ENCODE measurements at regions not wholly inside any gene's neighbourhood (a gene's known extent, or its start where the extent isn't known, plus 50 kb on each side); places are given as distances from the start of the nearest gene placed in this dataset.

GRCh38 chr1:214980921-214981320, 101.6 kb upstream of the KCNK2 start:
- TF ChIP-seq USF1 (IDR thresholded peaks at IDR 0.05) (no peak), TCF12 (IDR thresholded peaks at IDR 0.05; ENCODE audit: low read depth) (no peak), EGR1 (IDR thresholded peaks at IDR 0.05) (no peak), REST (IDR thresholded peaks at IDR 0.05; ENCODE audit: low read depth) (no peak), RAD21 (IDR thresholded peaks at IDR 0.05; ENCODE audit: low read depth) (no peak), FOXM1 (IDR thresholded peaks at IDR 0.05; ENCODE audit: borderline replicate concordance, low read depth) (no peak), NFIC (IDR thresholded peaks at IDR 0.05) (no peak), CEBPB (IDR thresholded peaks at IDR 0.05) (no peak), MAX (IDR thresholded peaks at IDR 0.05) (no peak), EP300 (IDR thresholded peaks at IDR 0.05; ENCODE audit: borderline replicate concordance) (no peak)

- TF ChIP-seq EP300 (IDR thresholded peaks at IDR 0.05; ENCODE audit: borderline replicate concordance) (no peak), CEBPB (IDR thresholded peaks at IDR 0.05) (no peak), ZBTB7A (IDR thresholded peaks at IDR 0.05; ENCODE audit: low read depth) (no peak), MAX (IDR thresholded peaks at IDR 0.05) (no peak), YY1 (IDR thresholded peaks at IDR 0.05; ENCODE audit: low read depth) (no peak), CREB1 (IDR thresholded peaks at IDR 0.05; ENCODE audit: low read depth) (no peak), RAD21 (IDR thresholded peaks at IDR 0.05; ENCODE audit: low read depth) (no peak), TEAD4 (IDR thresholded peaks at IDR 0.05) (no peak), EGR1 (IDR thresholded peaks at IDR 0.05) (no peak), TCF12 (IDR thresholded peaks at IDR 0.05; ENCODE audit: low read depth) (no peak), TAF1 (IDR thresholded peaks at IDR 0.05; ENCODE audit: low read depth) (no peak), FOXM1 (IDR thresholded peaks at IDR 0.05; ENCODE audit: borderline replicate concordance, low read depth) (no peak), NFIC (IDR thresholded peaks at IDR 0.05) (no peak), USF1 (IDR thresholded peaks at IDR 0.05) (no peak), REST (IDR thresholded peaks at IDR 0.05; ENCODE audit: low read depth) (no peak)
Observed at GRCh38 chr1:214983126-214983869, 99.2 kb upstream of the KCNK2 start.

GRCh38 chr1:214989341-214989740, 93.2 kb upstream of the KCNK2 start:
- TF ChIP-seq TAF1 (IDR thresholded peaks at IDR 0.05; ENCODE audit: low read depth) (no peak), EGR1 (IDR thresholded peaks at IDR 0.05) (no peak), CREB1 (IDR thresholded peaks at IDR 0.05; ENCODE audit: low read depth) (no peak), TEAD4 (IDR thresholded peaks at IDR 0.05) (no peak), YY1 (IDR thresholded peaks at IDR 0.05; ENCODE audit: low read depth) (no peak), RAD21 (IDR thresholded peaks at IDR 0.05; ENCODE audit: low read depth) (no peak), ZBTB7A (IDR thresholded peaks at IDR 0.05; ENCODE audit: low read depth) (no peak), FOXM1 (IDR thresholded peaks at IDR 0.05; ENCODE audit: borderline replicate concordance, low read depth) (no peak)

- TF ChIP-seq NFIC (IDR thresholded peaks at IDR 0.05) (no peak), CEBPB (IDR thresholded peaks at IDR 0.05) (no peak), CREB1 (IDR thresholded peaks at IDR 0.05; ENCODE audit: low read depth) (no peak), MAX (IDR thresholded peaks at IDR 0.05) (no peak), TEAD4 (IDR thresholded peaks at IDR 0.05) (no peak), REST (IDR thresholded peaks at IDR 0.05; ENCODE audit: low read depth) (no peak), TCF12 (IDR thresholded peaks at IDR 0.05; ENCODE audit: low read depth) (no peak), RAD21 (IDR thresholded peaks at IDR 0.05; ENCODE audit: low read depth) (no peak), TAF1 (IDR thresholded peaks at IDR 0.05; ENCODE audit: low read depth) (no peak), YY1 (IDR thresholded peaks at IDR 0.05; ENCODE audit: low read depth) (no peak), FOXM1 (IDR thresholded peaks at IDR 0.05; ENCODE audit: borderline replicate concordance, low read depth) (no peak), EGR1 (IDR thresholded peaks at IDR 0.05) (no peak), EP300 (IDR thresholded peaks at IDR 0.05; ENCODE audit: borderline replicate concordance) (no peak), ZBTB7A (IDR thresholded peaks at IDR 0.05; ENCODE audit: low read depth) (no peak), USF1 (IDR thresholded peaks at IDR 0.05) (no peak)
Observed at GRCh38 chr1:214990619-214991018, 91.9 kb upstream of the KCNK2 start.

Measured in Ishikawa (cell line).